H1 (cell line): ENCODE measurements at regions not wholly inside any gene's neighbourhood (a gene's known extent, or its start where the extent isn't known, plus 50 kb on each side); places are given as distances from the start of the nearest gene placed in this dataset.

Source experiments
- ASH2L ChIP-seq: fragments of 200-600, 300-600 bp; sonication (generic); IDR thresholded peaks from one replicate; pipeline ENCODE4 v1.7.1; 2017; ENCODE audit warnings: low read length
- CEBPB ChIP-seq: IDR thresholded peaks from 2 replicates; pipeline ENCODE4 v1.6.1; 2012; ENCODE audit warnings: low read depth, low read length
- CTCF ChIP-seq, 3 experiments: IDR thresholded peaks; 1 replicate in 2 of 3; 2 replicates in 1 of 3; pipeline versions ENCODE4 v1.5.1 to v1.6.1; 2011; ENCODE audit warnings: low read length in 3 of 3, mild to moderate bottlenecking in 3 of 3, inconsistent platforms in 2 of 3, low read depth in 1 of 3, moderate library complexity in 1 of 3; ENCODE audit not compliant: insufficient read depth in 1 of 3; ENCODE audit errors: control extremely low read depth in 1 of 3
- EZH2 ChIP-seq: fragments of 200-600 bp; sonication (generic); IDR thresholded peaks from 2 replicates; pipeline ENCODE4 v1.7.1; 2012; ENCODE audit warnings: low read depth, mild to moderate bottlenecking, moderate library complexity, low read length, inconsistent platforms; ENCODE audit not compliant: severe bottlenecking
- JUN ChIP-seq: IDR thresholded peaks from 2 replicates; pipeline ENCODE4 v1.6.1; 2011; ENCODE audit warnings: low read depth, mild to moderate bottlenecking, improper control_type of control experiment, low read length
- POLR2A ChIP-seq, 2 experiments: IDR thresholded peaks; 1 replicate in 1 of 2; 2 replicates in 1 of 2; pipeline ENCODE4 v1.6.1; 2011; ENCODE audit warnings: low read depth in 2 of 2, low read length in 2 of 2, mild to moderate bottlenecking in 2 of 2; ENCODE audit errors: control extremely low read depth in 1 of 2
- SP1 ChIP-seq: IDR thresholded peaks from 2 replicates; pipeline ENCODE4 v1.6.1; 2011; ENCODE audit warnings: low read depth, low read length
- TF ChIP-seq, protein P1 (sequence below): IDR thresholded peaks from 2 replicates; pipeline ENCODE4 v1.6.1; 2012; ENCODE audit warnings: low read length, inconsistent platforms

DNA sequence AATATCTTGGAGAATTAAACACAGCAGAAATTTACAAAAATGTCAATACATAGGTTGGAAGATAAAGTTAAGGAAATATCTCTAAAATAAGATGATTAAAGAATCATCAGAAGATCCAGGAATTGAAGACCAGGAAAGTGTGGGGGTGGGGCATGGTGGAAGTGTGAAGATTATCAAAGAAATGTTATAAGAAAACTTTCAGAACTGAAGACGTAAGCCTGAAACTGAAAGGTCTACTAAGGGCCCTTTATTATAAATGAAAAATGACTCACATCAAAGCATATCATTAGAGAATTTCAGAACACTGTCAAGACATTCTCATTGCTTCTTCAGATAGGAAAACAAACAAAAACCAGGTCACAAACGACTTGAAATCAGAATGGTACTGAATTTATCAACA, 92.4 kb upstream of the DPT start:
- TF ChIP-seq SP1 (no peak), CTCF (IDR thresholded peaks at IDR 0.05; ENCODE audit: control extremely low read depth in 1 of 3, insufficient read depth in 1 of 3, low read depth in 1 of 3, low read length in 3 of 3) (no peak), ASH2L (no peak), POLR2A (IDR thresholded peaks at IDR 0.05; ENCODE audit: control extremely low read depth in 1 of 2, low read depth in 2 of 2, low read length in 2 of 2) (no peak), EZH2 (no peak), CEBPB (no peak), JUN (no peak)
- TF ChIP-seq, protein P1, sequence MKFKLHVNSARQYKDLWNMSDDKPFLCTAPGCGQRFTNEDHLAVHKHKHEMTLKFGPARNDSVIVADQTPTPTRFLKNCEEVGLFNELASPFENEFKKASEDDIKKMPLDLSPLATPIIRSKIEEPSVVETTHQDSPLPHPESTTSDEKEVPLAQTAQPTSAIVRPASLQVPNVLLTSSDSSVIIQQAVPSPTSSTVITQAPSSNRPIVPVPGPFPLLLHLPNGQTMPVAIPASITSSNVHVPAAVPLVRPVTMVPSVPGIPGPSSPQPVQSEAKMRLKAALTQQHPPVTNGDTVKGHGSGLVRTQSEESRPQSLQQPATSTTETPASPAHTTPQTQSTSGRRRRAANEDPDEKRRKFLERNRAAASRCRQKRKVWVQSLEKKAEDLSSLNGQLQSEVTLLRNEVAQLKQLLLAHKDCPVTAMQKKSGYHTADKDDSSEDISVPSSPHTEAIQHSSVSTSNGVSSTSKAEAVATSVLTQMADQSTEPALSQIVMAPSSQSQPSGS, result no peak
